GM12865 (cell line): ENCODE measurements at regions not wholly inside any gene's neighbourhood (a gene's known extent, or its start where the extent isn't known, plus 50 kb on each side); places are given as distances from the start of the nearest gene placed in this dataset.

Experiments used
- DNase-seq: peaks from one replicate; pipeline ENCODE4 v3.0.0; 2010; ENCODE audit warnings: low read depth
- H3K4me3 ChIP-seq: 2 replicates; pipeline ENCODE4 v1.5.1; 2011; ENCODE audit warnings: mild to moderate bottlenecking, low read depth, low read length, control low read depth
- CTCF ChIP-seq: IDR thresholded peaks from 2 replicates; pipeline ENCODE4 v1.5.1; 2011; ENCODE audit warnings: low read length, control low read depth, low read depth, inconsistent platforms; ENCODE audit not compliant: insufficient read depth; ENCODE audit errors: missing control alignments

- no peak for DNase-seq
- H3K4me3 ChIP-seq, result no peak overlapping the region
- TF ChIP-seq CTCF, result no peak
Observed at GRCh38 chr1:221117548-221117951, 238.3 kb downstream of the HLX start.

GRCh38 chr1:221118176-221118937 is 239.1 kb downstream of the HLX start:
- no peak for TF ChIP-seq CTCF
- no peak for DNase-seq
- no peak overlapping the region for H3K4me3 ChIP-seq

- TF ChIP-seq CTCF, result no peak
- H3K4me3 ChIP-seq, result no peak overlapping the region
- no peak for DNase-seq
Observed at GRCh38 chr1:221118938-221119320, 239.7 kb downstream of the HLX start.

GRCh38 chr1:221122501-221122900 is 243.3 kb downstream of the HLX start:
- no peak for DNase-seq
- no peak overlapping the region for H3K4me3 ChIP-seq
- no peak for TF ChIP-seq CTCF

- TF ChIP-seq CTCF, result no peak
- H3K4me3 ChIP-seq, result no peak overlapping the region
- DNase-seq, result no peak
Observed at GRCh38 chr1:221125976-221126375, 246.7 kb downstream of the HLX start.

GRCh38 chr1:221137666-221138065 is 258.4 kb downstream of the HLX start:
- no peak for DNase-seq
- no peak for TF ChIP-seq CTCF
- H3K4me3 ChIP-seq, result no peak overlapping the region

- H3K4me3 ChIP-seq, result no peak overlapping the region
- TF ChIP-seq CTCF, result no peak
- DNase-seq, result no peak
Observed at GRCh38 chr1:221138516-221138915, 259.3 kb downstream of the HLX start.
